Neuronal stem cell (in vitro differentiated cells): ENCODE measurements at regions not wholly inside any gene's neighbourhood (a gene's known extent, or its start where the extent isn't known, plus 50 kb on each side); places are given as distances from the start of the nearest gene placed in this dataset.

ENCODE experiments used
- DNase-seq: peaks from one replicate; pipeline ENCODE4 v3.0.0-alpha.2; 2013; ENCODE audit warnings: low spot score
- H2AFZ ChIP-seq: one replicate; pipeline ENCODE4 v1.6.1; 2013; ENCODE audit warnings: mild to moderate bottlenecking, low read length, inconsistent platforms
- H2AK5ac ChIP-seq: 2 replicates; pipeline ENCODE4 v1.6.1; 2013; ENCODE audit warnings: low read depth, mild to moderate bottlenecking, inconsistent platforms, low read length, moderate library complexity, mixed read lengths
- H2BK120ac ChIP-seq: 2 replicates; pipeline ENCODE4 v1.6.1; 2013; ENCODE audit warnings: low read depth, mild to moderate bottlenecking, inconsistent platforms, low read length, moderate library complexity, mixed read lengths
- H2BK12ac ChIP-seq: one replicate; pipeline ENCODE4 v1.6.1; 2013; ENCODE audit warnings: low read length, inconsistent platforms
- H2BK15ac ChIP-seq: 2 replicates; pipeline ENCODE4 v1.6.1; 2013; ENCODE audit warnings: mild to moderate bottlenecking, low read length, inconsistent platforms, mixed read lengths
- H2BK5ac ChIP-seq: one replicate; pipeline ENCODE4 v1.6.1; 2013; ENCODE audit warnings: inconsistent platforms, mild to moderate bottlenecking, low read length, moderate library complexity
- H3K14ac ChIP-seq: one replicate; pipeline ENCODE4 v1.6.1; 2013; ENCODE audit warnings: low read length, inconsistent platforms
- H3K18ac ChIP-seq: 2 replicates; pipeline ENCODE4 v1.6.1; 2013; ENCODE audit warnings: low read length, inconsistent platforms
- H3K23ac ChIP-seq: 2 replicates; pipeline ENCODE4 v1.6.1; 2013; ENCODE audit warnings: low read depth, mild to moderate bottlenecking, mixed read lengths, low read length, inconsistent platforms; ENCODE audit not compliant: poor library complexity
- H3K27ac ChIP-seq: replicated peaks from 3 replicates; pipeline ENCODE4 v1.5.1; 2013; ENCODE audit warnings: low read length, inconsistent platforms
- H3K27me3 ChIP-seq, 3 experiments: 2 replicates each; pipeline ENCODE4 v1.6.1; 2013; ENCODE audit warnings: low read length in 3 of 3, mild to moderate bottlenecking in 2 of 3, inconsistent platforms in 1 of 3, low read depth in 1 of 3, mixed read lengths in 1 of 3, moderate library complexity in 1 of 3; ENCODE audit not compliant: control insufficient read depth in 3 of 3, insufficient read depth in 3 of 3
- H3K36me3 ChIP-seq, 2 donors: replicated peaks in 1 of 2; 2 replicates each; pipeline ENCODE4 v1.6.1; 2013; ENCODE audit warnings: low read length in 2 of 2; ENCODE audit not compliant: control insufficient read depth in 2 of 2, insufficient read depth in 2 of 2
- H3K4ac ChIP-seq: 2 replicates; pipeline ENCODE4 v1.6.1; 2013; ENCODE audit warnings: inconsistent platforms, mild to moderate bottlenecking, low read length, moderate library complexity
- H3K4me1 ChIP-seq, 2 donors: 1 replicate in 1 of 2; 2 replicates in 1 of 2; pipeline ENCODE4 v1.6.1; 2013; ENCODE audit warnings: low read length in 2 of 2, low read depth in 1 of 2; ENCODE audit not compliant: control insufficient read depth in 2 of 2, insufficient read depth in 1 of 2
- H3K4me2 ChIP-seq: one replicate; pipeline ENCODE4 v1.6.1; 2013; ENCODE audit warnings: mild to moderate bottlenecking, low read length, inconsistent platforms; ENCODE audit not compliant: insufficient read depth, poor library complexity, severe bottlenecking
- H3K4me3 ChIP-seq, 2 donors: 2 replicates each; pipeline ENCODE4 v1.5.1; 2013; ENCODE audit warnings: low read length in 2 of 2, mild to moderate bottlenecking in 2 of 2, inconsistent platforms in 1 of 2, moderate library complexity in 1 of 2
- H3K79me1 ChIP-seq: one replicate; pipeline ENCODE4 v1.6.1; 2013; ENCODE audit warnings: low read depth, mild to moderate bottlenecking, inconsistent platforms, low read length, moderate library complexity
- H3K9ac ChIP-seq: one replicate; pipeline ENCODE4 v1.6.1; 2013; ENCODE audit warnings: mild to moderate bottlenecking, low read depth, low read length, inconsistent platforms; ENCODE audit not compliant: poor library complexity
- H3K9me3 ChIP-seq, 2 donors: replicated peaks in 1 of 2; 2 replicates each; pipeline versions ENCODE3 to v1.6.1; 2013; ENCODE audit warnings: low read length in 2 of 2, mild to moderate bottlenecking in 2 of 2, inconsistent platforms in 1 of 2, low read depth in 1 of 2, mixed read lengths in 1 of 2, moderate library complexity in 1 of 2; ENCODE audit not compliant: control insufficient read depth in 2 of 2, insufficient read depth in 1 of 2
- H4K8ac ChIP-seq: one replicate; pipeline ENCODE4 v1.6.1; 2013; ENCODE audit warnings: low read depth, mild to moderate bottlenecking, inconsistent platforms, low read length, moderate library complexity
- H4K91ac ChIP-seq: one replicate; pipeline ENCODE4 v1.6.1; 2013; ENCODE audit warnings: low read length, low read depth, mild to moderate bottlenecking, inconsistent platforms; ENCODE audit not compliant: poor library complexity
- WGBS, 2 donors: extraction: QIAGEN DNeasy Blood & Tissue Kit; methylation state at CpG; one replicate each; pipeline ENCODE4 v1.1.7; 2013; ENCODE audit warnings: missing lambda C conversion rate in 2 of 2, mixed read lengths in 1 of 2; ENCODE audit not compliant: insufficient read length in 2 of 2, insufficient replicate concordance in 1 of 2; ENCODE audit errors: extremely low coverage in 2 of 2; 5-methylcytosine and 5-hydroxymethylcytosine counted together

- Histone ChIP-seq H2AK5ac (no peak overlapping the region), H3K14ac (no peak overlapping the region), H3K9me3 (no peaks in the 10 kb centered on the region), H3K27me3 (no peaks in the 10 kb centered on the region), H3K27ac (no peak overlapping the region), H2BK120ac (no peak overlapping the region), H3K79me1 (no peaks in the 10 kb centered on the region), H4K91ac (no peak overlapping the region), H2AFZ (no peak overlapping the region), H3K18ac (no peak overlapping the region), H3K23ac (no peak overlapping the region), H2BK5ac (no peak overlapping the region), H3K9ac (no peak overlapping the region), H3K4me3 (no peak overlapping the region), H3K4me1 (no peaks in the 10 kb centered on the region), H4K8ac (no peak overlapping the region), H3K4ac (no peak overlapping the region), H3K4me2 (no peak overlapping the region), H3K36me3 (no peaks in the 10 kb centered on the region), H2BK12ac (no peak overlapping the region), H2BK15ac (no peak overlapping the region)
- DNase-seq, result no peak
- WGBS, 2 donors, result no CpG with 5 or more reads among the region's 5 CpGs
Observed at GRCh38 chr7:14047709-14048399, 58.4 kb upstream of the ETV1 start.

GRCh38 chr7:14045651-14046050 lies 56.2 kb upstream of the ETV1 start:
- no peak overlapping the region for H3K23ac ChIP-seq
- no peak overlapping the region for H2AK5ac ChIP-seq
- no peaks in the 10 kb centered on the region for H3K9me3 ChIP-seq
- no peaks in the 10 kb centered on the region for H3K4me1 ChIP-seq
- H2BK120ac ChIP-seq, result no peak overlapping the region
- no peak overlapping the region for H2BK12ac ChIP-seq
- H2BK15ac ChIP-seq, result no peak overlapping the region
- no peak overlapping the region for H3K18ac ChIP-seq
- no peaks in the 10 kb centered on the region for H3K27me3 ChIP-seq
- H4K8ac ChIP-seq, result no peak overlapping the region
- H2BK5ac ChIP-seq, result no peak overlapping the region
- H3K14ac ChIP-seq, result no peak overlapping the region
- no CpG with 5 or more reads among the region's 3 CpGs for WGBS, 2 donors
- no peak overlapping the region for H3K27ac ChIP-seq
- no peak overlapping the region for H3K4ac ChIP-seq
- DNase-seq, result no peak
- H3K36me3 ChIP-seq, result no peaks in the 10 kb centered on the region
- H3K4me2 ChIP-seq, result no peak overlapping the region
- H3K4me3 ChIP-seq, result no peak overlapping the region
- H3K9ac ChIP-seq, result no peak overlapping the region
- H3K79me1 ChIP-seq, result no peaks in the 10 kb centered on the region
- no peak overlapping the region for H2AFZ ChIP-seq
- H4K91ac ChIP-seq, result no peak overlapping the region

GRCh38 chr7:14040528-14040927 lies 51.1 kb upstream of the ETV1 start:
- H3K23ac ChIP-seq, result no peak overlapping the region

More at GRCh38 chr7:14040528-14040927, 51.1 kb upstream of the ETV1 start:
- Histone ChIP-seq H3K36me3 (no peaks in the 10 kb centered on the region), H3K27me3 (no peaks in the 10 kb centered on the region), H2BK120ac (no peak overlapping the region), H3K79me1 (no peaks in the 10 kb centered on the region), H4K91ac (no peak overlapping the region), H3K27ac (no peak overlapping the region), H3K18ac (no peak overlapping the region), H3K14ac (no peak overlapping the region), H3K4me3 (no peak overlapping the region), H2AFZ (no peak overlapping the region), H3K4ac (no peak overlapping the region), H3K4me2 (no peak overlapping the region), H2AK5ac (no peak overlapping the region), H3K9me3 (no peaks in the 10 kb centered on the region), H3K9ac (no peak overlapping the region), H4K8ac (no peak overlapping the region), H3K4me1 (no peaks in the 10 kb centered on the region), H2BK15ac (no peak overlapping the region), H2BK5ac (no peak overlapping the region), H2BK12ac (no peak overlapping the region)
- no CpG with 5 or more reads among the region's 5 CpGs for WGBS, 2 donors
- no peak for DNase-seq
